K562 (cell line): ENCODE measurements at regions not wholly inside any gene's neighbourhood (a gene's known extent, or its start where the extent isn't known, plus 50 kb on each side); places are given as distances from the start of the nearest gene placed in this dataset.

ENCODE experiments used
- AFF4 ChIP-seq: sonication (generic); formaldehyde crosslinking; IDR thresholded peaks from 2 replicates; pipeline ENCODE4 v1.8.0; 2023; ENCODE audit warnings: mild to moderate bottlenecking, missing genetic modification reagents
- ATF7 ChIP-seq: fragments of 450-650 bp; IDR thresholded peaks from 2 replicates; pipeline ENCODE4 v1.7.1; 2014; ENCODE audit warnings: mild to moderate bottlenecking, moderate library complexity
- BHLHE40 ChIP-seq: IDR thresholded peaks from 2 replicates; pipeline ENCODE4 v1.6.1; 2011; ENCODE audit warnings: low read length, improper control_type of control experiment
- HDAC1 ChIP-seq, 2 experiments: fragments of 450-650 bp; IDR thresholded peaks; 2 replicates each; pipeline ENCODE4 v1.6.1; 2016 to 2017; ENCODE audit warnings: inconsistent platforms in 1 of 2, mild to moderate bottlenecking in 1 of 2, moderate library complexity in 1 of 2
- HNRNPL ChIP-seq: fragments of 200-400 bp; formaldehyde crosslinking; IDR thresholded peaks from 2 replicates; pipeline ENCODE4 v1.6.1; 2017; ENCODE audit warnings: low read depth, mild to moderate bottlenecking, low read length
- L3MBTL2 ChIP-seq: fragments of 450-650 bp; IDR thresholded peaks from 2 replicates; pipeline ENCODE4 v1.6.1; 2016; ENCODE audit warnings: mild to moderate bottlenecking, moderate library complexity
- MAFF ChIP-seq: IDR thresholded peaks from 2 replicates; pipeline ENCODE4 v1.6.1; 2012; ENCODE audit warnings: low read length, improper control_type of control experiment
- MECOM ChIP-seq: fragments of 250-450 bp; sonication (Bioruptor Pico); IDR thresholded peaks from 2 replicates; pipeline ENCODE4 v1.8.0; 2022; ENCODE audit warnings: inconsistent platforms
- MYC ChIP-seq, 2 experiments: fragments of 250-450 bp in 1 of 2; sonication (Bioruptor Pico) in 1 of 2; IDR thresholded peaks; 2 replicates each; pipeline versions ENCODE4 v1.5.1 to v1.6.1; 2012 to 2021; ENCODE audit warnings: low read depth in 2 of 2, borderline replicate concordance in 1 of 2, improper control_type of control experiment in 1 of 2, low read length in 1 of 2, mild to moderate bottlenecking in 1 of 2, moderate library complexity in 1 of 2
- NFXL1 ChIP-seq: fragments of 450-650 bp; formaldehyde crosslinking; IDR thresholded peaks from 2 replicates; pipeline ENCODE4 v1.4.0; 2021; ENCODE audit warnings: mild to moderate bottlenecking
- NKRF ChIP-seq: fragments of 450-650 bp; IDR thresholded peaks from 2 replicates; pipeline ENCODE4 v1.6.1; 2016; ENCODE audit warnings: borderline replicate concordance
- SIN3A ChIP-seq, 2 experiments: fragments of 150-350 bp in 1 of 2; IDR thresholded peaks; 2 replicates each; pipeline ENCODE4 v1.6.1; 2011 to 2016; ENCODE audit warnings: borderline replicate concordance in 2 of 2, low read depth in 2 of 2, low read length in 2 of 2, mild to moderate bottlenecking in 2 of 2, moderate library complexity in 2 of 2; ENCODE audit not compliant: control insufficient read depth in 1 of 2
- SMAD4 ChIP-seq: fragments of 250-450 bp; sonication (Bioruptor Pico); conservative IDR thresholded peaks from 2 replicates; pipeline ENCODE4 v1.8.0; 2021; ENCODE audit warnings: inconsistent platforms, mild to moderate bottlenecking, moderate library complexity
- STAT5A ChIP-seq: IDR thresholded peaks from 2 replicates; pipeline ENCODE4 v1.6.1; 2012; ENCODE audit warnings: low read length, inconsistent platforms, borderline replicate concordance
- ZNF24 ChIP-seq: fragments of 450-650 bp; IDR thresholded peaks from 2 replicates; pipeline ENCODE4 v1.6.1; 2016
- ZNF354B ChIP-seq: fragments of 250-450 bp; sonication (Bioruptor Pico); IDR thresholded peaks from 2 replicates; pipeline ENCODE4 v1.4.0; 2020
- ZNF445 ChIP-seq: fragments of 250-450 bp; sonication (Bioruptor Pico); IDR thresholded peaks from 2 replicates; pipeline ENCODE4 v1.4.0; 2020; ENCODE audit warnings: low read depth, mild to moderate bottlenecking, moderate library complexity
- TF ChIP-seq, protein P1 (sequence below): fragments of 250-450 bp; sonication (Bioruptor Pico); IDR thresholded peaks from 2 replicates; pipeline ENCODE4 v1.5.0; 2021; ENCODE audit warnings: mild to moderate bottlenecking, borderline replicate concordance
- TF ChIP-seq, protein P2 (sequence below): sonication (generic); formaldehyde crosslinking; IDR thresholded peaks from 2 replicates; pipeline ENCODE4 v1.8.1; 2023; ENCODE audit warnings: mild to moderate bottlenecking, missing genetic modification reagents, moderate library complexity

DNA sequence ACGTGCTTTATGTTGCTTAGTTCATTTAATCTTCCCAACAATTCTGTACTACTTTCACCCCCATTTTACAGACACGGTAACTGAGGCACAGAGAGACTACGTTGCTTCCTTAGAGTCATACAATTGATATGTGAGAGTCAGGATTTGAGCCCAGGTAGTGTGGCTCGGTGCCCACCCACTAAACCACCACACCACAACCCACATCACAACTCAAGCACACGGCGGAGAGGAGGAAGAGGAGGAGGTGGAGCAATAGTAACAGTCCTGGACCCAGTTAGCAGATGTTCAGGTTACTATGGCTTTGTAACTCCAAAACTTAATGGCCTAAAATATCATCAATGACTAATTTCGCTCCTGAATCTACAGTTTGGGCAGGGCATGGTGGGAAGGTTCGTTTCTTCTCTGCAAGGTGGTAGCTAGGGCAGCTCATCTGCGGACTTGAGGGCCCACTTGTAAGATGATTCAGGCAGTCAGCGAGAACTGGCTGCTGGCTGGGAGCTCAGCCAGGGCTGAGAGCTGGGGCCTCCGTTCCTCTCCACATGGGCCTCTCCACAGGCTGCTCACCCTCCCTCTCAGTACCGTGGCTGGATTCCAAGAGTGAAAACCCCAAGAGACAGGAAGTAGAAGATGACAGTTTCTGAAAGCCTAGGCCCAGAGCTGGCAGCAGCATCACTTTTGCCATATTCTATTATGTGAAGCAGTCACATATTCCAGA is 167.1 kb downstream of the ZFP36L2 start (continued):
- TF ChIP-seq, protein P1, sequence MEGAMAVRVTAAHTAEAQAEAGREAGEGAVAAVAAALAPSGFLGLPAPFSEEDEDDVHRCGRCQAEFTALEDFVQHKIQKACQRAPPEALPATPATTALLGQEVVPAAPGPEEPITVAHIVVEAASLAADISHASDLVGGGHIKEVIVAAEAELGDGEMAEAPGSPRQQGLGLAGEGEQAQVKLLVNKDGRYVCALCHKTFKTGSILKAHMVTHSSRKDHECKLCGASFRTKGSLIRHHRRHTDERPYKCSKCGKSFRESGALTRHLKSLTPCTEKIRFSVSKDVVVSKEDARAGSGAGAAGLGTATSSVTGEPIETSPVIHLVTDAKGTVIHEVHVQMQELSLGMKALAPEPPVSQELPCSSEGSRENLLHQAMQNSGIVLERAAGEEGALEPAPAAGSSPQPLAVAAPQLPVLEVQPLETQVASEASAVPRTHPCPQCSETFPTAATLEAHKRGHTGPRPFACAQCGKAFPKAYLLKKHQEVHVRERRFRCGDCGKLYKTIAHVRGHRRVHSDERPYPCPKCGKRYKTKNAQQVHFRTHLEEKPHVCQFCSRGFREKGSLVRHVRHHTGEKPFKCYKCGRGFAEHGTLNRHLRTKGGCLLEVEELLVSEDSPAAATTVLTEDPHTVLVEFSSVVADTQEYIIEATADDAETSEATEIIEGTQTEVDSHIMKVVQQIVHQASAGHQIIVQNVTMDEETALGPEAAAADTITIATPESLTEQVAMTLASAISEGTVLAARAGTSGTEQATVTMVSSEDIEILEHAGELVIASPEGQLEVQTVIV (CRISPR knock-in tag), result no peak
- TF ChIP-seq MYC (IDR thresholded peaks at IDR 0.05; ENCODE audit: low read depth, low read length) (0 out of 2 replicates have a peak, but pooled peaks have one; percentile 28), MYC (CRISPR knock-in tag; IDR thresholded peaks at IDR 0.05; ENCODE audit: borderline replicate concordance, low read depth) (no peak), NFXL1 (CRISPR knock-in tag) (no peak), MAFF (no peak), NKRF (no peak), L3MBTL2 (peak; percentile 18; the same call in 1 of the 2 replicates), HDAC1 (IDR thresholded peaks at IDR 0.05) (no peak), ZNF24 (peak; percentile 71), MECOM (no peak), ATF7 (no peak), AFF4 (CRISPR knock-in tag) (no peak), BHLHE40 (no peak), STAT5A (no peak), SIN3A (IDR thresholded peaks at IDR 0.05; ENCODE audit: borderline replicate concordance in 2 of 2, control insufficient read depth in 1 of 2, low read depth in 2 of 2, low read length in 2 of 2) (no peak), SMAD4 (CRISPR knock-in tag) (0 out of 2 replicates have a peak, but pooled peaks have one; percentile 25), HNRNPL (no peak), ZNF445 (CRISPR knock-in tag) (no peak), ZNF354B (no peak)
- TF ChIP-seq, protein P2, sequence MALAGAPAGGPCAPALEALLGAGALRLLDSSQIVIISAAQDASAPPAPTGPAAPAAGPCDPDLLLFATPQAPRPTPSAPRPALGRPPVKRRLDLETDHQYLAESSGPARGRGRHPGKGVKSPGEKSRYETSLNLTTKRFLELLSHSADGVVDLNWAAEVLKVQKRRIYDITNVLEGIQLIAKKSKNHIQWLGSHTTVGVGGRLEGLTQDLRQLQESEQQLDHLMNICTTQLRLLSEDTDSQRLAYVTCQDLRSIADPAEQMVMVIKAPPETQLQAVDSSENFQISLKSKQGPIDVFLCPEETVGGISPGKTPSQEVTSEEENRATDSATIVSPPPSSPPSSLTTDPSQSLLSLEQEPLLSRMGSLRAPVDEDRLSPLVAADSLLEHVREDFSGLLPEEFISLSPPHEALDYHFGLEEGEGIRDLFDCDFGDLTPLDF (CRISPR knock-in tag), result no peak
